GM12872 (cell line): ENCODE measurements at regions not wholly inside any gene's neighbourhood (a gene's known extent, or its start where the extent isn't known, plus 50 kb on each side); places are given as distances from the start of the nearest gene placed in this dataset.

Experiments
- CTCF ChIP-seq: IDR thresholded peaks from 3 replicates; pipeline ENCODE4 v1.5.1; 2011; ENCODE audit warnings: low read depth, mild to moderate bottlenecking, low read length, moderate library complexity; ENCODE audit not compliant: insufficient read depth

- no peak for TF ChIP-seq CTCF
Observed at GRCh38 chr22:48047722-48048500, 1285.5 kb downstream of the TBC1D22A start.

- TF ChIP-seq CTCF: no peak
Observed at GRCh38 chr22:48045369-48045768, 1282.9 kb downstream of the TBC1D22A start.

GRCh38 chr22:48044487-48045060 is 1282.1 kb downstream of the TBC1D22A start:
- no peak for TF ChIP-seq CTCF

GRCh38 chr22:48043581-48043980 is 1281.1 kb downstream of the TBC1D22A start:
- TF ChIP-seq CTCF: no peak

GRCh38 chr22:48042621-48043395 is 1280.4 kb downstream of the TBC1D22A start:
- TF ChIP-seq CTCF: no peak

- TF ChIP-seq CTCF: no peak
Observed at GRCh38 chr22:48039326-48039725, 1276.9 kb downstream of the TBC1D22A start.

- no peak for TF ChIP-seq CTCF
Observed at GRCh38 chr22:48037618-48038017, 1275.2 kb downstream of the TBC1D22A start.
